DMS114 treated with DMSO at 0.1 percent for 48 hours (cell line): ENCODE measurements at regions not wholly inside any gene's neighbourhood (a gene's known extent, or its start where the extent isn't known, plus 50 kb on each side); places are given as distances from the start of the nearest gene placed in this dataset.
"Not testable (repeated sequence)": the region's sequence is repeated elsewhere in the genome, so short reads cannot be mapped to it uniquely, and the experiment has no call there.

Experiments used
- DNase-seq: peaks from one replicate; lab custom pipeline; 2025; ENCODE audit not compliant: unreplicated experiment; lab: John Stamatoyannopoulos, UW

GRCh38 chr3:192968901-192969300 is 51.2 kb upstream of the MB21D2 start:
- not testable (repeated sequence) for DNase-seq

GRCh38 chr3:192980632-192981031 is 63.0 kb upstream of the MB21D2 start:
- DNase-seq: no peak

- DNase-seq: no peak
Observed at GRCh38 chr3:192986379-192986778, 68.7 kb upstream of the MB21D2 start.

- DNase-seq: no peak
Observed at GRCh38 chr3:192991356-192991755, 73.7 kb upstream of the MB21D2 start.

GRCh38 chr3:192992361-192992760 is 74.7 kb upstream of the MB21D2 start:
- no peak for DNase-seq

GRCh38 chr3:192993411-192993810 is 75.8 kb upstream of the MB21D2 start:
- DNase-seq: no peak

- not testable (repeated sequence) for DNase-seq
Observed at GRCh38 chr3:193001113-193001512, 83.5 kb upstream of the MB21D2 start.

GRCh38 chr3:193003624-193004023 is 86.0 kb upstream of the MB21D2 start:
- DNase-seq: not testable (repeated sequence)

- DNase-seq: no peak
Observed at GRCh38 chr3:193008654-193009053, 91.0 kb upstream of the MB21D2 start.

- no peak for DNase-seq
Observed at GRCh38 chr3:193010191-193010590, 92.5 kb upstream of the MB21D2 start.

GRCh38 chr3:193011958-193012357 is 94.3 kb upstream of the MB21D2 start:
- no peak for DNase-seq

GRCh38 chr3:193014902-193015301 is 97.2 kb upstream of the MB21D2 start:
- DNase-seq: no peak

- DNase-seq: no peak
Observed at GRCh38 chr3:193016437-193016901, 98.8 kb upstream of the MB21D2 start.

GRCh38 chr3:193021506-193022010 is 103.9 kb upstream of the MB21D2 start:
- DNase-seq: no peak

- DNase-seq: no peak
Observed at GRCh38 chr3:193023218-193023617, 105.6 kb upstream of the MB21D2 start.

GRCh38 chr3:193028258-193028657 is 110.6 kb upstream of the MB21D2 start:
- no peak for DNase-seq

- DNase-seq: no peak
Observed at GRCh38 chr3:193029800-193030199, 112.1 kb upstream of the MB21D2 start.

GRCh38 chr3:193030276-193030675 is 112.6 kb upstream of the MB21D2 start:
- DNase-seq: no peak

GRCh38 chr3:193031911-193032310 is 114.3 kb upstream of the MB21D2 start:
- DNase-seq: no peak

GRCh38 chr3:193033226-193033780 is 115.6 kb upstream of the MB21D2 start:
- no peak for DNase-seq

- DNase-seq: not testable (repeated sequence)
Observed at GRCh38 chr3:193037828-193038227, 120.2 kb upstream of the MB21D2 start.

GRCh38 chr3:193039058-193039457 is 121.4 kb upstream of the MB21D2 start:
- no peak for DNase-seq
